ENCODE measurements at regions not wholly inside any gene's neighbourhood (a gene's known extent, or its start where the extent isn't known, plus 50 kb on each side); places are given as distances from the start of the nearest gene placed in this dataset.

- DNase-seq = no peak
- WGBS (ENCODE audit: insufficient coverage) = 96% methylated on average over 1 of the region's 1 CpG
- Mint-ChIP-seq H3K4me1 (no peaks in the 10 kb centered on the region), H3K27me3 (ENCODE audit: low read depth in 2 of 2) (peaks cover 3 to 7% of the 10 kb centered on the region in 2 donors), H3K9me3 (peaks cover 0 to 2% of the 10 kb centered on the region in 2 donors), H3K4me3 (no peak overlapping the region), H3K36me3 (peaks cover 6% of the 10 kb centered on the region), H3K27ac (no peak overlapping the region)
- no peaks in the 10 kb centered on the region for H3K27me3 ChIP-seq (ENCODE audit: control insufficient read depth, insufficient read depth, low read length)
- no peaks in the 10 kb centered on the region for H3K36me3 ChIP-seq (ENCODE audit: control insufficient read depth, insufficient read depth, low read length)
- no peak overlapping the region for H3K27ac ChIP-seq (ENCODE audit: low read length)
- intact Hi-C loops (cut with micrococcal nuclease) = no loop called here
- H3K4me1 ChIP-seq (ENCODE audit: control insufficient read depth, insufficient read depth, low read length) = no peaks in the 10 kb centered on the region
- H3K9me3 ChIP-seq (ENCODE audit: control insufficient read depth, insufficient read depth, low read length) = no peaks in the 10 kb centered on the region
- no peak overlapping the region for H3K4me3 ChIP-seq (ENCODE audit: low read length)
- TF ChIP-seq, protein P1, sequence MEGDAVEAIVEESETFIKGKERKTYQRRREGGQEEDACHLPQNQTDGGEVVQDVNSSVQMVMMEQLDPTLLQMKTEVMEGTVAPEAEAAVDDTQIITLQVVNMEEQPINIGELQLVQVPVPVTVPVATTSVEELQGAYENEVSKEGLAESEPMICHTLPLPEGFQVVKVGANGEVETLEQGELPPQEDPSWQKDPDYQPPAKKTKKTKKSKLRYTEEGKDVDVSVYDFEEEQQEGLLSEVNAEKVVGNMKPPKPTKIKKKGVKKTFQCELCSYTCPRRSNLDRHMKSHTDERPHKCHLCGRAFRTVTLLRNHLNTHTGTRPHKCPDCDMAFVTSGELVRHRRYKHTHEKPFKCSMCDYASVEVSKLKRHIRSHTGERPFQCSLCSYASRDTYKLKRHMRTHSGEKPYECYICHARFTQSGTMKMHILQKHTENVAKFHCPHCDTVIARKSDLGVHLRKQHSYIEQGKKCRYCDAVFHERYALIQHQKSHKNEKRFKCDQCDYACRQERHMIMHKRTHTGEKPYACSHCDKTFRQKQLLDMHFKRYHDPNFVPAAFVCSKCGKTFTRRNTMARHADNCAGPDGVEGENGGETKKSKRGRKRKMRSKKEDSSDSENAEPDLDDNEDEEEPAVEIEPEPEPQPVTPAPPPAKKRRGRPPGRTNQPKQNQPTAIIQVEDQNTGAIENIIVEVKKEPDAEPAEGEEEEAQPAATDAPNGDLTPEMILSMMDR (IDR thresholded peaks at IDR 0.05) = no peak
- ATAC-seq = no peak
Measured at GRCh38 chr1:90144820-90145219, 149.9 kb downstream of the ZNF326 start.

GRCh38 chr1:90143591-90143990 lies 148.7 kb downstream of the ZNF326 start:
- 100% methylated on average over 1 of the region's 1 CpG for WGBS (ENCODE audit: insufficient coverage)
- Histone ChIP-seq H3K36me3 (ENCODE audit: control insufficient read depth, insufficient read depth, low read length) (no peaks in the 10 kb centered on the region), H3K27me3 (ENCODE audit: control insufficient read depth, insufficient read depth, low read length) (no peaks in the 10 kb centered on the region), H3K4me3 (ENCODE audit: low read length) (no peak overlapping the region), H3K27ac (ENCODE audit: low read length) (no peak overlapping the region), H3K4me1 (ENCODE audit: control insufficient read depth, insufficient read depth, low read length) (no peaks in the 10 kb centered on the region), H3K9me3 (ENCODE audit: control insufficient read depth, insufficient read depth, low read length) (no peaks in the 10 kb centered on the region)
- TF ChIP-seq, protein P1 (IDR thresholded peaks at IDR 0.05) = no peak
- DNase-seq (no peak), ATAC-seq (no peak)
- Mint-ChIP-seq H3K27ac (no peak overlapping the region), H3K4me1 (no peaks in the 10 kb centered on the region), H3K27me3 (ENCODE audit: low read depth in 2 of 2) (peaks cover 3 to 7% of the 10 kb centered on the region in 2 donors), H3K9me3 (peaks cover 0 to 2% of the 10 kb centered on the region in 2 donors), H3K4me3 (no peak overlapping the region), H3K36me3 (peaks cover 6% of the 10 kb centered on the region)
- intact Hi-C loops (cut with micrococcal nuclease) = no loop called here

- no peaks in the 10 kb centered on the region for H3K4me1 ChIP-seq (ENCODE audit: control insufficient read depth, insufficient read depth, low read length)
- no peak overlapping the region for H3K27ac Mint-ChIP-seq
- H3K27ac ChIP-seq (ENCODE audit: low read length) = no peak overlapping the region
- TF ChIP-seq, protein P1 (IDR thresholded peaks at IDR 0.05) = no peak
- peaks cover 0 to 2% of the 10 kb centered on the region in 2 donors for H3K9me3 Mint-ChIP-seq
- no peaks in the 10 kb centered on the region for H3K36me3 ChIP-seq (ENCODE audit: control insufficient read depth, insufficient read depth, low read length)
- H3K9me3 ChIP-seq (ENCODE audit: control insufficient read depth, insufficient read depth, low read length) = no peaks in the 10 kb centered on the region
- intact Hi-C loops (cut with micrococcal nuclease) = no loop called here
- WGBS (ENCODE audit: insufficient coverage) = 95% methylated on average over 2 of the region's 2 CpGs
- ATAC-seq (no peak), DNase-seq (no peak)
- H3K27me3 Mint-ChIP-seq (ENCODE audit: low read depth in 2 of 2) = peaks cover under 1 to 3% of the 10 kb centered on the region in 2 donors
- H3K27me3 ChIP-seq (ENCODE audit: control insufficient read depth, insufficient read depth, low read length) = no peaks in the 10 kb centered on the region
- no peaks in the 10 kb centered on the region for H3K4me1 Mint-ChIP-seq
- peaks cover 6% of the 10 kb centered on the region for H3K36me3 Mint-ChIP-seq
- H3K4me3 ChIP-seq (ENCODE audit: low read length) = no peak overlapping the region
- no peak overlapping the region for H3K4me3 Mint-ChIP-seq
Measured at GRCh38 chr1:90142697-90143096, 147.8 kb downstream of the ZNF326 start.

DNA sequence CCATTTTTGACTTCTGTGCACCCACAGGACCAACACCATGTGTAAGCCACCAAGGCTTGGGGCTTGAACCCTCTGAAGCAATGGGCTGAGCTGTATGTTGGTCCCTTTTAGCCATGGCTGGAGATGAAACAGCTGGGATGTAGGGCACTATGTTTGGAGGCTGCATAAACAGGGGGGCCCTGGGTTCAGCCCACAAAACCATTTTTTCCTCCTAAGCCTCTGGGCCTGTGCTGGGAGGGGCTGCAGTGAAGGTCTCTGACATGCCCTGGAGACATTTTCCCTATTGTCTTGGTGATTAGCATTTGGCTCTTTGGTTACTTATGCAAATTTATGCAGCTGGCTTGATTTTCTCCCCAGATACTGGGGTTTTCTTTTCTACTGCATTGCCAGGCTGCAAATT lies 144.9 kb downstream of the ZNF326 start:
- Mint-ChIP-seq H3K36me3 (peaks cover 6% of the 10 kb centered on the region), H3K4me1 (no peaks in the 10 kb centered on the region), H3K4me3 (no peak overlapping the region), H3K9me3 (peaks cover 0 to 2% of the 10 kb centered on the region in 2 donors), H3K27me3 (ENCODE audit: low read depth in 2 of 2) (peaks cover 6 to 8% of the 10 kb centered on the region in 2 donors), H3K27ac (no peak overlapping the region)
- H3K4me3 ChIP-seq (ENCODE audit: low read length) = no peak overlapping the region
- TF ChIP-seq, protein P1 (IDR thresholded peaks at IDR 0.05) = no peak
- ATAC-seq (no peak), DNase-seq (no peak)
- H3K9me3 ChIP-seq (ENCODE audit: control insufficient read depth, insufficient read depth, low read length) = no peaks in the 10 kb centered on the region
- intact Hi-C loops (cut with micrococcal nuclease) = no loop called here
- H3K4me1 ChIP-seq (ENCODE audit: control insufficient read depth, insufficient read depth, low read length) = no peaks in the 10 kb centered on the region
- no peak overlapping the region for H3K27ac ChIP-seq (ENCODE audit: low read length)
- H3K27me3 ChIP-seq (ENCODE audit: control insufficient read depth, insufficient read depth, low read length) = no peaks in the 10 kb centered on the region
- H3K36me3 ChIP-seq (ENCODE audit: control insufficient read depth, insufficient read depth, low read length) = no peaks in the 10 kb centered on the region

Measured in natural killer cell (primary cell).